Heart left ventricle (tissue), 13 donors: ENCODE measurements at regions not wholly inside any gene's neighbourhood (a gene's known extent, or its start where the extent isn't known, plus 50 kb on each side); places are given as distances from the start of the nearest gene placed in this dataset.

Experiments
- POLR2A ChIP-seq, 2 donors: fragments of 450-650 bp; IDR thresholded peaks; one replicate each; pipeline ENCODE4 v1.6.1; 2017; ENCODE audit warnings: antibody characterized with exemption in 2 of 2, mild to moderate bottlenecking in 2 of 2, moderate library complexity in 2 of 2
- TF ChIP-seq, protein P1 (sequence below), 12 donors: fragments of 200-600 bp; sonication (generic) in 4 of 12; IDR thresholded peaks; one replicate each; pipeline versions ENCODE4 v1.5.0 to v1.8.0; 2018 to 2022; ENCODE audit warnings: antibody characterized with exemption in 12 of 12, mild to moderate bottlenecking in 5 of 12
- donor health status: ischemic (EF 13 %, LVEDD 7.1; RV severe dilation, severe dysfunction).
- donor health status: DM: no; HTN: yes; CAD: no.
- donor health status: DM: no; HTN: no; CAD: no.
- donor health status: ischemic (EF 25% LVEDD 6.9; RV normal size, moderate dysfunction).
- donor health status: ischemic (EF 25% LVEDD 5.7; RV mildly dilated, moderate dysfunction).
- donor health status: ischemic (EF 35%, LVEDD 5.7; RV mildly dilated, moderate dysfunction).
- donor health status: nonischemic (EF 11% LVEDD 7.7; RV severe dilation, severe dysfunction).
- donor health status: DM: yes; HTN: yes; CAD: no.
- donor health status: PGD.
- donor health status: ischemic (EF 29% LVEDD 5.4; RV normal size, mild dysfunction).
- donor health status: nonischemic (EF 23%, LVEDD 6.1; RV moderate dilation, normal function).

DNA sequence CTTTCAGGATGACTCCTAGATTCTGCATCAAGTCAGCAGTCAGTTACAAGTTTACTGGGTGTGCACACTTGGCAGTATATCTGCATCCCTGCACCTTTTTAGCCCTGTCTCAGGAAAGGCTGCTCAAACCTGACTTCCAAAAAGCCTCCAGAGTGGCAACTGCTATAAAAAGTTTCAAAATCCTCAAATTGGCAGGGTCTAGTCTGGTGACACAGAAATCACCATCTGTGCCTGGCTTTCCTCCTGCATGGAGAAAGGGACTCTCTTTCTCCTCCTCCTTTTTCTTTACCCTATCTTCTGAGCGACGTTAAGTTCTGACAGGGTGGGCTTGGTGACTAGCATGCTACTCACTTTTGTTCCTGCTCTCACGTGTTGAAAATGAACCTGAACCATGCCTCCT is 679.5 kb downstream of the C12orf50 start:
- TF ChIP-seq, protein P1, sequence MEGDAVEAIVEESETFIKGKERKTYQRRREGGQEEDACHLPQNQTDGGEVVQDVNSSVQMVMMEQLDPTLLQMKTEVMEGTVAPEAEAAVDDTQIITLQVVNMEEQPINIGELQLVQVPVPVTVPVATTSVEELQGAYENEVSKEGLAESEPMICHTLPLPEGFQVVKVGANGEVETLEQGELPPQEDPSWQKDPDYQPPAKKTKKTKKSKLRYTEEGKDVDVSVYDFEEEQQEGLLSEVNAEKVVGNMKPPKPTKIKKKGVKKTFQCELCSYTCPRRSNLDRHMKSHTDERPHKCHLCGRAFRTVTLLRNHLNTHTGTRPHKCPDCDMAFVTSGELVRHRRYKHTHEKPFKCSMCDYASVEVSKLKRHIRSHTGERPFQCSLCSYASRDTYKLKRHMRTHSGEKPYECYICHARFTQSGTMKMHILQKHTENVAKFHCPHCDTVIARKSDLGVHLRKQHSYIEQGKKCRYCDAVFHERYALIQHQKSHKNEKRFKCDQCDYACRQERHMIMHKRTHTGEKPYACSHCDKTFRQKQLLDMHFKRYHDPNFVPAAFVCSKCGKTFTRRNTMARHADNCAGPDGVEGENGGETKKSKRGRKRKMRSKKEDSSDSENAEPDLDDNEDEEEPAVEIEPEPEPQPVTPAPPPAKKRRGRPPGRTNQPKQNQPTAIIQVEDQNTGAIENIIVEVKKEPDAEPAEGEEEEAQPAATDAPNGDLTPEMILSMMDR (IDR thresholded peaks at IDR 0.05), result no peak
- TF ChIP-seq POLR2A (IDR thresholded peaks at IDR 0.05), result no peak
